Mesenchymal stem cell (in vitro differentiated cells and primary cell): ENCODE measurements at regions not wholly inside any gene's neighbourhood (a gene's known extent, or its start where the extent isn't known, plus 50 kb on each side); places are given as distances from the start of the nearest gene placed in this dataset.
A peak's percentile ranks its signal among the peaks of the same experiment; 100 is the strongest.

ENCODE experiments used
- DNase-seq: peaks from one replicate; pipeline ENCODE4 v3.0.0-alpha.2; 2013
- H2AFZ ChIP-seq: one replicate; pipeline ENCODE4 v1.6.1; 2013; ENCODE audit warnings: low read depth, mild to moderate bottlenecking, control low read depth, inconsistent platforms, low read length, moderate library complexity
- H2AK5ac ChIP-seq: 2 replicates; pipeline ENCODE4 v1.6.1; 2013; ENCODE audit warnings: low read length, moderate library complexity, mild to moderate bottlenecking, inconsistent platforms; ENCODE audit not compliant: severe bottlenecking
- H2BK120ac ChIP-seq: one replicate; pipeline ENCODE4 v1.6.1; 2013; ENCODE audit warnings: low read depth, mild to moderate bottlenecking, inconsistent platforms, low read length, moderate library complexity
- H2BK12ac ChIP-seq, 2 experiments: one replicate each; pipeline ENCODE4 v1.6.1; 2013; ENCODE audit warnings: inconsistent platforms in 2 of 2, low read length in 2 of 2, mild to moderate bottlenecking in 2 of 2, moderate library complexity in 2 of 2, control low read depth in 1 of 2
- H2BK15ac ChIP-seq: one replicate; pipeline ENCODE4 v1.6.1; 2013; ENCODE audit warnings: mild to moderate bottlenecking, low read depth, inconsistent platforms; ENCODE audit not compliant: poor library complexity, severe bottlenecking
- H2BK5ac ChIP-seq: 2 replicates; pipeline ENCODE4 v1.6.1; 2013; ENCODE audit warnings: low read depth, mild to moderate bottlenecking, low read length, control low read depth, inconsistent platforms; ENCODE audit not compliant: poor library complexity, severe bottlenecking
- H3K14ac ChIP-seq, 2 experiments: one replicate each; pipeline ENCODE4 v1.6.1; 2013; ENCODE audit warnings: inconsistent platforms in 2 of 2, low read length in 2 of 2, control low read depth in 1 of 2, mild to moderate bottlenecking in 1 of 2, moderate library complexity in 1 of 2
- H3K18ac ChIP-seq, 2 experiments: one replicate each; pipeline ENCODE4 v1.6.1; 2013; ENCODE audit warnings: inconsistent platforms in 2 of 2, low read length in 2 of 2, control low read depth in 1 of 2, low read depth in 1 of 2, mild to moderate bottlenecking in 1 of 2
- H3K23ac ChIP-seq, 2 experiments: one replicate each; pipeline ENCODE4 v1.6.1; 2013; ENCODE audit warnings: inconsistent platforms in 2 of 2, low read length in 2 of 2, mild to moderate bottlenecking in 2 of 2, moderate library complexity in 2 of 2, control low read depth in 1 of 2
- H3K27ac ChIP-seq: 2 replicates; pipeline ENCODE4 v1.5.1; 2013; ENCODE audit warnings: mild to moderate bottlenecking, moderate library complexity, low read length, control low read depth, inconsistent platforms; ENCODE audit not compliant: poor library complexity, severe bottlenecking
- H3K27me3 ChIP-seq, 2 experiments: 2 replicates each; pipeline versions ENCODE4 v1.6.1 to v1.7.0; 2013; ENCODE audit warnings: low read length in 2 of 2, mild to moderate bottlenecking in 2 of 2, moderate library complexity in 2 of 2, control low read depth in 1 of 2, inconsistent platforms in 1 of 2; ENCODE audit not compliant: control insufficient read depth in 1 of 2, insufficient read depth in 1 of 2
- H3K36me3 ChIP-seq, 2 experiments: 2 replicates each; pipeline versions ENCODE4 v1.6.1 to v1.7.0; 2013; ENCODE audit warnings: low read length in 2 of 2, control low read depth in 1 of 2, inconsistent platforms in 1 of 2, low read depth in 1 of 2, mild to moderate bottlenecking in 1 of 2; ENCODE audit not compliant: insufficient read depth in 2 of 2, control insufficient read depth in 1 of 2
- H3K4ac ChIP-seq, 2 experiments: one replicate each; pipeline ENCODE4 v1.6.1; 2013; ENCODE audit warnings: inconsistent platforms in 2 of 2, low read length in 2 of 2, mild to moderate bottlenecking in 2 of 2, moderate library complexity in 2 of 2, control low read depth in 1 of 2, low read depth in 1 of 2
- H3K4me1 ChIP-seq: 2 replicates; pipeline ENCODE4 v1.6.1; 2013; ENCODE audit warnings: low read depth, low read length, control low read depth; ENCODE audit not compliant: control insufficient read depth, insufficient read depth
- H3K4me2 ChIP-seq: 2 replicates; pipeline ENCODE4 v1.6.1; 2013; ENCODE audit warnings: low read length, mild to moderate bottlenecking, inconsistent platforms; ENCODE audit not compliant: poor library complexity, severe bottlenecking
- H3K4me3 ChIP-seq, 2 experiments: 2 replicates each; pipeline versions ENCODE4 v1.5.1 to v1.7.0; 2013; ENCODE audit warnings: low read length in 2 of 2, mild to moderate bottlenecking in 2 of 2, control low read depth in 1 of 2, low read depth in 1 of 2; ENCODE audit not compliant: insufficient read depth in 1 of 2
- H3K79me1 ChIP-seq: replicated peaks from 2 replicates; pipeline ENCODE4 v1.6.1; 2013; ENCODE audit warnings: mild to moderate bottlenecking, control low read depth, low read length, inconsistent platforms; ENCODE audit not compliant: poor library complexity, severe bottlenecking
- H3K9ac ChIP-seq: 2 replicates; pipeline ENCODE4 v1.7.0; 2013; ENCODE audit warnings: mild to moderate bottlenecking, low read length, moderate library complexity
- H3K9me3 ChIP-seq: 2 replicates; pipeline ENCODE4 v1.7.0; 2013; ENCODE audit warnings: mild to moderate bottlenecking, low read length; ENCODE audit not compliant: control insufficient read depth
- H4K8ac ChIP-seq: one replicate; pipeline ENCODE4 v1.6.1; 2013; ENCODE audit warnings: inconsistent platforms, mild to moderate bottlenecking, low read length, moderate library complexity
- H4K91ac ChIP-seq: one replicate; pipeline ENCODE4 v1.6.1; 2013; ENCODE audit warnings: mild to moderate bottlenecking, low read length, inconsistent platforms
- WGBS: methylation state at CpG from one replicate; pipeline ENCODE4 v1.1.7; 2013; ENCODE audit warnings: mixed read lengths; 5-methylcytosine and 5-hydroxymethylcytosine counted together

DNA sequence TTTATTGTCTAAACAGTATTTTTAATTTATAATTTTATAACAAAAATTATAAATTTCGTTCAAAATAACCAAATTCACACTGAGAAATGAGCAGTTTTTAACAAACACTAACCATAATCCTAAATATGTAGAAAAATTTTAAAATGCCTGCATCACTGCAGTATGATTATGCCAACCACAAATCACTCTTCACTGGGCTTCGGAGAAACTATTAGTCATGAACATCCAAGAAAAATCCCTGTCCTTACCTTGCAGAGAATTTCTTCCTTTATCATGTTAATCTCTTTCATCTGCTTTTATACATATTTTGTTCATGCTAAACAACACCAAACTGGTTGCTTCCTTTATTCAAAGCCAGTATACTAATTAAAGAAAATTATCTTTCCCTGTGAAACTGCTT lies 511.0 kb upstream of the ALCAM start:
- no peak overlapping the region for H3K27ac ChIP-seq
- H3K4me3 ChIP-seq = no peak overlapping the region
- no peak overlapping the region for H3K9ac ChIP-seq
- no peaks in the 10 kb centered on the region for H3K4me1 ChIP-seq
- no peak overlapping the region for H4K91ac ChIP-seq
- H3K23ac ChIP-seq = no peak overlapping the region
- H3K27me3 ChIP-seq = no peaks in the 10 kb centered on the region
- H2AK5ac ChIP-seq = no peak overlapping the region
- no peak overlapping the region for H2BK5ac ChIP-seq
- 45% methylated on average over 2 of the region's 2 CpGs for WGBS
- no peak overlapping the region for H3K4me2 ChIP-seq
- no peak overlapping the region for H3K18ac ChIP-seq
- H3K14ac ChIP-seq = no peak overlapping the region
- no peak overlapping the region for H2BK15ac ChIP-seq
- DNase-seq = no peak
- no peak overlapping the region for H2AFZ ChIP-seq
- H4K8ac ChIP-seq = no peak overlapping the region
- no peak overlapping the region for H3K4ac ChIP-seq
- no peak overlapping the region for H2BK12ac ChIP-seq
- no peaks in the 10 kb centered on the region for H3K36me3 ChIP-seq
- no peak overlapping the region for H2BK120ac ChIP-seq
- H3K79me1 ChIP-seq = no peaks in the 10 kb centered on the region
- H3K9me3 ChIP-seq = peaks cover 5% of the 10 kb centered on the region

DNA sequence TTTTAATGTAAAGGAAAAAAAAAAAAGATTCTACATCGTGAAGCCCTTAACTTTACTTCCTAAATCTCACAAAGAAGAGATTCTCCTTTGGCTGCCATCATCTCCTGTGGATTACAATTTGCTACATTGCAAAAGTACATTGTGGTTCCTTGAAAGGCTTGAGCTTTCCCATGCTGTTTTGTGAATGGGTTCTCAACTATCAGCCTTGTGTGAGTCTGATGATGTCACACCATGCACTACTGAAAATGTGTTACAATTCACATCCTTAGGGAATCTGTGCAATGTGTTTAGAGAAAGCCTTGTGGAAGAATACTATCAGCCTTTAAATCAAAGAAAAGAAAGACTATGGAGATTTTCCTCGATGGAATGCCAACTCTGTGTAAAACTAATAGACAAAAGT lies 510.0 kb upstream of the ALCAM start:
- H4K8ac ChIP-seq = no peak overlapping the region
- no peak overlapping the region for H2AFZ ChIP-seq
- H2BK120ac ChIP-seq = peak overlapping the region; percentile 34
- H3K27me3 ChIP-seq = no peaks in the 10 kb centered on the region
- H3K4ac ChIP-seq = no peak overlapping the region
- H2BK12ac ChIP-seq = no peak overlapping the region
- no peaks in the 10 kb centered on the region for H3K36me3 ChIP-seq
- no peaks in the 10 kb centered on the region for H3K9me3 ChIP-seq
- no peak overlapping the region for H2AK5ac ChIP-seq
- H3K18ac ChIP-seq = no peak overlapping the region
- H3K79me1 ChIP-seq = no peaks in the 10 kb centered on the region
- H3K4me3 ChIP-seq = no peak overlapping the region
- no peak overlapping the region for H3K14ac ChIP-seq
- DNase-seq = peak; percentile 9
- no peaks in the 10 kb centered on the region for H3K4me1 ChIP-seq
- no peak overlapping the region for H4K91ac ChIP-seq
- H3K9ac ChIP-seq = no peak overlapping the region
- H2BK15ac ChIP-seq = no peak overlapping the region
- no peak overlapping the region for H3K4me2 ChIP-seq
- H3K27ac ChIP-seq = no peak overlapping the region
- no peak overlapping the region for H3K23ac ChIP-seq
- 75% methylated on average over 1 of the region's 2 CpGs for WGBS
- no peak overlapping the region for H2BK5ac ChIP-seq

DNA sequence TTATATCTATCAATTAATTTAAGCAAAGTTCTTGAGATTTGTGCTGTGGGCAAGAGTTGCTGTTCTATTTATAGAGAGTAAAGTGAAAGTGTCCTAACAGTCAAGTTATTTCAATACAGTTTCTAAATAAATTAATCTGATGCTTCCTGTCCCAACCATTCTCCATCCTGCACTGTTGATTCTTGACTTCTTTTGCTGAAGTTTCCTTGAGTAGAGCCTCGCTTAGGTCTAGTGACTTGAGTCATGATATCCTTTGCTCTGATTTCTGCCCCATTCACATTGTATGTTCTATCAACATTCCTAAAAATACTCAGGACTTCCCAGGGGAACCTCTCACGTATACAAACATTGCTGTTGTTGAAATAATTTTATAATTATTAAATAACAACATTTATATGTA lies 498.4 kb upstream of the ALCAM start:
- H3K36me3 ChIP-seq = no peaks in the 10 kb centered on the region
- no peak overlapping the region for H2AFZ ChIP-seq
- H3K4me1 ChIP-seq = no peaks in the 10 kb centered on the region
- no peak overlapping the region for H3K4me2 ChIP-seq
- H3K4ac ChIP-seq = no peak overlapping the region
- no peak overlapping the region for H3K14ac ChIP-seq
- H2BK15ac ChIP-seq = no peak overlapping the region
- H3K9ac ChIP-seq = no peak overlapping the region
- no peaks in the 10 kb centered on the region for H3K27me3 ChIP-seq
- H2AK5ac ChIP-seq = no peak overlapping the region
- no peak overlapping the region for H4K8ac ChIP-seq
- no peaks in the 10 kb centered on the region for H3K9me3 ChIP-seq
- no peak overlapping the region for H4K91ac ChIP-seq
- H3K27ac ChIP-seq = no peak overlapping the region
- WGBS = 94% methylated on average over 1 of the region's 2 CpGs
- H2BK12ac ChIP-seq = no peak overlapping the region
- no peak overlapping the region for H3K4me3 ChIP-seq
- no peaks in the 10 kb centered on the region for H3K79me1 ChIP-seq
- peak; percentile 8 for DNase-seq
- no peak overlapping the region for H2BK5ac ChIP-seq
- H3K18ac ChIP-seq = no peak overlapping the region
- no peak overlapping the region for H2BK120ac ChIP-seq
- H3K23ac ChIP-seq = no peak overlapping the region

DNA sequence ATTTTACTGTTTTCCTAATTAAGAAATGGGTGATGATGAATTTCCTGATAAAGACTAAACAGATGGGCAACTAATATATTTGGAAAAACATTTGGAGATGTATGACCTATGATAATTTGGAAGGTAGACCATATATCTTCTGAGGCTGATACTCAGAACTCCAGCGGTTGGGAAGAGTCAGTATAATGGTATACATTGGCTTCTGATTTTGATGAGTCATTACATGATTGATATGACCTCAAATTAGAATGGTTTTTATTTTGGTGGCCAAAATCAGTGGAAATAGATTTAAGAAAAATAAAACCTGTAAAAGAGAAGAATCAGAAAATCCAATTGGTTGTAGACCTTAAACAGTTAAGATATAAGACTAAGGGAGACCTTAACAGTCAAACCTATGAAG lies 496.4 kb upstream of the ALCAM start:
- H3K4me1 ChIP-seq = no peaks in the 10 kb centered on the region
- no peaks in the 10 kb centered on the region for H3K27me3 ChIP-seq
- H3K14ac ChIP-seq = no peak overlapping the region
- no peak overlapping the region for H2BK12ac ChIP-seq
- no peak overlapping the region for H3K4me2 ChIP-seq
- H2BK15ac ChIP-seq = no peak overlapping the region
- 98% methylated on average over 1 of the region's 1 CpG for WGBS
- H3K4me3 ChIP-seq = no peak overlapping the region
- H2BK120ac ChIP-seq = no peak overlapping the region
- no peak overlapping the region for H2BK5ac ChIP-seq
- no peak overlapping the region for H3K4ac ChIP-seq
- H4K8ac ChIP-seq = no peak overlapping the region
- H3K79me1 ChIP-seq = no peaks in the 10 kb centered on the region
- H3K18ac ChIP-seq = no peak overlapping the region
- H3K23ac ChIP-seq = no peak overlapping the region
- H3K27ac ChIP-seq = no peak overlapping the region
- no peak overlapping the region for H4K91ac ChIP-seq
- no peak overlapping the region for H2AFZ ChIP-seq
- H3K36me3 ChIP-seq = no peaks in the 10 kb centered on the region
- H3K9ac ChIP-seq = no peak overlapping the region
- H3K9me3 ChIP-seq = no peaks in the 10 kb centered on the region
- H2AK5ac ChIP-seq = no peak overlapping the region
- DNase-seq = no peak
